Stimulated activated CD4-positive, alpha-beta T cell treated with anti-CD3 and anti-CD28 coated beads, Interleukin-12 subunit alpha, Interleukin-12 subunit beta, amount 100 ng/mL, for 48 hours (primary cell): ENCODE measurements at regions not wholly inside any gene's neighbourhood (a gene's known extent, or its start where the extent isn't known, plus 50 kb on each side); places are given as distances from the start of the nearest gene placed in this dataset.

ENCODE experiments used
- DNase-seq, 3 donors: peaks; one replicate each; pipeline ENCODE4 v3.0.0-alpha.2; 2020; ENCODE audit warnings: low read depth in 2 of 3, low spot score in 1 of 3

DNA sequence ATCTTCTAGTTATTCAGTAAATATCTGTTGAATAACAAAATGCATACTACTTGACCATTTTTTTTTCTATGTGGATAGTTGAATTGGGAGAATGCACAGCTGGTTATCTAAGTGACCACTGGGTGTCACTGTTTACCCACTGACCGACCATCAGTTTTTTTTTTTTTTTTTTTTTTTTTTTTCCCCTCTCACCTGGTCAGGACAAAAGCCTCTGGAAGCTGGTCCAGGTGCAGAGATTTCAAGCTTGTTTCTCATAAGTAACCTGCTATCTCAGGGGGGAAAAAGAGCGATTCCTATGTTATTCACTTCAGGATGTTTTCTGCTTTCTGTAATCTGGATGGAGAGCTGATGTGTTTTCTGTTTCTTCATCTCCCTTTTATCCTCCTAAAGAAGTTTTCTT, 256.0 kb downstream of the DCDC2C start:
- DNase-seq = no peak

DNA sequence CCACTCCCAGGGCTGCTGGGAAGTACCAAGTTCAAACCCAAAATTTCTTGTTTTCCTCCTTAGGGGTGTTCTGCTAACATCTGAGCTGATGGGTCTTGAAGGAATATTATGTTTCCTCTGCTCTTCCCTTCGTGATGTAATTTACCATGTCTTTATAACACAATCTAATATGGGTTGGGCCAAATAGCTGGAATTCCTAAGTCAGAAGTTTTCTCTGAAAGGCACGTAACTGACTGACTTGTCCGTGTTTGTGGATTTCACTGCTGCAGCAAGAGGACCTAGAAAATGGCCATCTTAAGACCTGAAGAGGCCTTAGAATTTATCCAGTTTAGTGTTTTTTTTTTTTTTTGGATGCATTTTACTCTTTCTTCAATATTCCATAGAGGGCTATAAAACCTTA, 256.7 kb downstream of the DCDC2C start:
- no peak for DNase-seq

DNA sequence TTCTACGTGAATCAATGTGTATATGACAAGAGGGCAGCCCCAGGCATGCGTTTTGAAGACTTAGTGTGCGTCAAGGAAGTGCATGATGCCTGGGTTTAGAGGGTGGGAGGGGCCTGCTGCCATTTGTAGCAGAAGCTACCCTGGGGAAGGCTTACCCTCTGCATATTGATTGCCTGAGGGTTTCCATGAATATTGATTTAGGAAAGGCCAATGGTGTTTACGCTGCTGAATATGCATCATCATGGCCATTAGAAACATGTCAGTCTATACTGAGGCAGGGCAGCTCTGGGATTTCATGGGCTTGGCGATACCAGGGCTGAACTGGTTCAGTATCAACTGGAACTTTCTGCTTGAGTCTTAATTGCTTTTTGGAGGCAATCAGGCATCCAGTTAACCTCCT, 259.3 kb downstream of the DCDC2C start:
- DNase-seq = no peak

DNA sequence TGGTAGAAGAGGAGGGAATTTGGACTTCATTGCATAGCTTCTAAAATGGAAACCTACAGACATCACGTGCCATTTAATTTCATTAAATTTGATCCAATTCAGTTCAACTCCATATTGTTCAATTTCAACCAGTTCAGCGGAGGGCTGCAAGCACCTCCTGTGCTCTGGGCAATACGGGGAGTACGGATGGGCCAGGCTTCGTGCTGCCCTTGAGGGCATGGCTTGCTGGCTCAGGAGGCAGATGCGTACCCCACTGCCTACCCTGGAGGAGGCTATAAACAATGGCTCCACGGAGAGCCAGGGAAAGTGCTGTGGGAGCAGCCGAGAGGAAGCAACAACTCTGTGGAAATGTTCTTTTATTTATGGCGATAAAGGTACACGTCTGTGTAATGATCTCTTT, 261.8 kb downstream of the DCDC2C start:
- DNase-seq = no peak

DNA sequence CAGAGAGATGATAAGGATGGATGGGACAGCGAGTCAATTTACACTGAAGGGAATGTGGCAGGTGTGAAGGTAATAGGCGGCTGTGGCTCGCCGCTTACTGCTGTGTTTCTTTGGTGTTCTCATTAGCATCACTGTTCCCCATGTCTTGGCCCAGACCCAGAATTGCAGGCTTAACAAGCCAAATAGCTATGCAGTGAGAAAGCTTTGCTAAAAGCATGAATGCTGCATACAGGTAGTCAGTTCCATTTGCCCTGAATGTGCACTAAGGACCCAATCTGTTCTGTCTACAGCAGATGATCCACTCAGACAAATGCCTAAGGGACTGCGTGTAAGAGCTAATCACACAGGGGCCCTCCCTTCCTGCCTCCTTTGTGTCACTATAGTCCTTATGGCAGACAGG, 262.6 kb downstream of the DCDC2C start:
- DNase-seq = no peak

DNA sequence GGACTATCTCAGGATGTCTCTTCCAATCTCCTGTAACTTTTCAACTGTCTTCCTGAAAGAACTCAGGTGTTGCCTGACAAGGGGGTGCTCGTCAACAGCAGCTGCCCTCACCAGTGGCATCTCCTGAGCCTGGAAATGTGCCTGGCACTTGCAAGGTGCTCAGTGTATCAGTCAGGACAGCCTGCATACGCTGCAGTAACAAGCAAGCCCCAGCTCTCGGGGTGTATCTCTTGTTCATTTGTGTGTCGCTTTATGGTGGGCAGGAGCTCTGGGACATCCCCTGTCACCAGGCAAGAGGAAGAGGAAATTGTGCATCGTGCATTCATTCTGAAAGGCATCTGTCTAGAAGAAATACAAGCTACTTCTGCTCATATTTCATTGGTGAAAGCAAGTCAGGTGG, 263.1 kb downstream of the DCDC2C start:
- no peak for DNase-seq

DNA sequence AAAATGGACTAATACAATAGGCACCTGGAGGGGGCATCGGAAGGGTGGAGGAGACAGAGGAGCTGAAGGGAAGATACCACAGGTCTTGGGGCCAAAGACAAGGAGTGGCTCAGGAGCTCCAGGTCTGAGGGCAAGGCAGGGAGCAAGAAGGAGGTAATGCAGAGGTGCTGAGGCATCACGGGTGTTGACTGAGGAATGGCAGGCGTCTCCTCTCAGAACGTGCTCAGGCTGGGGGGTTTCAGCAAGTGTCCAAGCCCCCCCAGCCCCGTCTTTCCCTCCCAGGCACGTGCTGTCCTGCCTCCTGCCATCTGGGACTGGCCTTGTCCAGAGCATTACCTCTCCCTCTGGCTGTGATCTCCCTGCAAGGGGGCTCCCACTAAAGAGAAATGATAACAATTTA, 265.4 kb downstream of the DCDC2C start:
- DNase-seq = no peak

DNA sequence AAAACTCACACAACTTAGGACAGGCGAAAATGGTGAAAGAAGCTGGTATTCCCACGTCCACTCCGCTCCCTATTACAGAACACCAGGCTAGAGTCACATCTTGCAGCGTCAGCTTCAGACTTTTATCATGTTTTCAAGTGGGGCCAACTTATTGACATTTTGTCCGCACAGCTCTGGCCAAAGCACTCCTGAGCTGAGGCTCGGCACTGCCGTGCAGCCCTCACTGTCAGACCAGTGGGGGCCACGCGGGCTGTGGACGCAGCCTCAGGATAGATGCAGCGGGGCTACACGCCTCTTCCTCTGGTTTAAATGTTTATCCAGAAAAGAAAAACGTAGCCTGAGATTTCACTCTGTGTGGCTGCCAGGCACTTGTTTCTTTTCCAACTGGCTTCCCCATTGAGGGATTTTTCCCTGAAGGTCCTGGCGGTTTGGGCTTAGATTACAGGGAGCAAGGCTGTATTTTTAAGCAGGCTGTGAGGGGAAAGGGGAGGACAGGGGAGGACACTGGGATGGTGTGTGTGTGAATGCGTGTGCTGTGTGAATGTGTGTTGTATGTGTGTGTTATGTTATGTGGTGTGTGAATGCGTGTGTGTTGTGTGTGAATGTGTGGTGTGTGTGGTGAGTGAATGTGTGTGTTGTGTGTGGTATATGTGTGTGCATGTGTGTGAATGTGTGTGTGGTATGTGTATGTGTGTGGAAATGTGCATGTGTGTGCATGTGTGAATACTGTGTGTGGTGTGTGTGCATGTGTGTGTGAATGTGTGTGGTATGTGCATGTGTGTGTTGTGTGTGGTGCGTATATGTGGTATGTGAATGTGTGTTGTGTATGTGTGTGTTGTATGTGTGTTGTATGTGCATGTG, 267.6 kb downstream of the DCDC2C start:
- DNase-seq = no peak

DNA sequence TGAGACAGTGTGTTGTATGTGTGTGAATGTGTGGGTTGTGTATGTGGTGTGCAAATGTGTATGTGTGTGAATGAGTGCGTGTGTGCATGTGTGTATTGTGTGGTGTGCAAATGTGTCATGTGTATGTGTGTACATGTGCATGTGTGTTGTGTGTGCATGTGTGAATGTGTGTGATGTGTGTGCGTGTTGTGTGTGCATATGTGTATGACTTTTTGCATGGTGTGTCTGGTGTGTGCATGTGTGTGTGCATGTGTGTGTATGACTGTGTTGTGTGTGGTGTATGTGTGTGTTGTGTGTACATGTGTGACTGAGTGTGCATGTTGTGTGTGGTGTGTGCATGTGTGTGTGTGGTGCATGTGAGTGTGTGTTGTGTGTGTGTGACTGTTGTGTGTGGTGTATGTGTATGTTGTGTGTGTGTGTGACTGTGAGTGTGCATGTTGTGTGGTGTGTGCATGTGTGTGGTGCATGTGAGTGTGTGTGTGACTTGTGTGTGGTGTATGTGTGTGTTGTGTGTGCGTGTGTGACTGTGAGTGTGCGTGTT, 268.3 kb downstream of the DCDC2C start:
- no peak for DNase-seq

DNA sequence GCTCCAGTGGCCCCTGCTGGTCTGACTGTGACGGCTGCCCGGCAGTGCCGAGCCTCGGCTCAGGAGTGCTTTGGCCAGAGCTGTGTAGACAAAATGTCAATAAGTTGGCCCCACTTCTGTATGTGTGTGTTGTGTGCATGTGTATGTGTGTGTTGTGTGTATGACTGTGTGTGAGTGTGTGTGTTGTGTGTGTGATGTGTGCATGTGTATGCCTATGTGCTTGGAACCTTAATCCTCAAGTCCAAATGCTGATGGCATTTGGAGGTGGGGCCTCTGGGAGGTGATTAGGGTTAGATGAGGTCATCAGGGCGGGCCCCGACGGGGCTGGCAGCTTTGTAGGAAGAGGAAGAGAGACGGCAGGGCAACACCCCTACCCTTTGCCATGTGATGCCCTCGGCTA, 269.0 kb downstream of the DCDC2C start:
- no peak for DNase-seq

DNA sequence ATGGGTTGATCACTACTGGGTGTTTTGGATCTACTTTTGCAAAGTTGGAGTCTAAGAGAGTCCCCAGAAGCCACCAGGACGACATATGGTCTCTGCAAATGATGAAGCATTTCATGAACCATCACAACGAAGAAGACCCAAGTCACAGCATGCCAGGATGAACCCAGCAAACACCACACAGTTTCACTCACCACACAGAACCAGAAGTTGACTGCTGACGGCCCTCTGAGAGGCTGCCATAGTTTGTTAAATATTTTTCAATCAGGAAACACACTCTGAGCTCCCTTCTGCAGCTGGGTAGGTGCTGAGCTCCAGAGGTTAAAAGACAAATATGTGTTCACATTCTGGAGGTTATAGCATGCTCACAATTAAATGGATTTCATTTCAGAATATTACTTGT, 271.4 kb downstream of the DCDC2C start:
- no peak for DNase-seq

DNA sequence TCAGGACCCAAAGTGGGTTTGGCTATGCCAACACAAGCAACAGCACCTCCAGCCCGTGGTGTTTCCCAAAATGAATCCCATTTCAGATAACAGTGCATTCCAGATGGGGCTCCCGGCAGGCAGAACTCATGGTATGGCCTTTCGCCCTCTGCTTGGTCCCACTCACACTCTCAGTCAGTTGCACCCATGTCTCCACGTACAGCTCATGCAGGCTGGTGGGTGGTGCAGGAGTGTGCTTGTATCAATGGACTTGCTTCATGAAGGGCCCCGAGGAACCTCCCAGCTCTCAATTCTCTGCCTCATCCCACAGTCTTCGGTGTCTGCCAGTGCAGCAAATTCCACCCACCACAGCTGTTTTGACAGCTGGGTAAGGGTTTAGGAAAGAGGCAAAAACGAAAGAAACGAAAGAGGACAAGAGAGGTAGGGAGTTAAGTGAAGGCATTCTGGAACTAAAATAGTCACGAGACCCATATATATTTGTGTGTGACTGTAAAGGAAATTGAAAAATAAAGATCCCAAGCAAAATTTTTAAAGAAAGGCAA, 278.1 kb downstream of the DCDC2C start:
- DNase-seq = no peak

DNA sequence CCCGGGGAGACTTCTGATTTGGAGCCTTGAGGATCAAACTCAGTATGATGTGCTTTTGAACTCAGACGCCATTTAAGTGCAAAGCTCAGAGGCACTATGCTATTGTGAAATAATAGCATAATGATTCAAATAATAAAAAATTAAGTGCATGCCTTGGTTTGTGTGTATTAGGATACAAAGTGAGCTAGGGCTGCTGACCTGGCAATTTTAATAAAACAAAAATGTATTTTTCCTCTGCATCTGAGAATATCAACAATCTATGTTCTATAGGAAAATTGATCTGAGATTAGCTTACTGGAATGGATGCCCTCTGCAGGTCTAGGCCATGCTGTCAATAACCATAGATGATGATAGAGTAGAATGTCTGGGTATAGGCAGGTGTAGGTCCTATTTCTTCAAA, 278.8 kb downstream of the DCDC2C start:
- DNase-seq = no peak

DNA sequence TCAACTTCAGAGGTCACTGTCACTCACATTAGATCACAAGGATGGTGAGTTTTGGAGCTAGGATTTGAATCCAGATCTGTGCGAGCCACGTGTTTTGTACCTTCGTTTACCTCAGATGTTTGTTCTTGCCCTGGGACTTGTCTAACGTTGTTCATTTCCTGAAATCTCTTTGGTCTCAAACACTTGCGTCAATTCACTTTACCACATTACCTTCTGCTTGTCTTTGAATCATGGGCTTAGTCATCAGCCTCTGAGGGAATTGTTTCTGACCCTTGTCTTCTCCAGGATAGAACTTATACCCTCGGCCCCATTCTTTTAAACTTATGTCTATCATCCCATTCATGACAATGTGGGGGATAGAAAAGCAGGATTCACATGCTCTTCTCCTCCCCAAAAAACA, 282.7 kb downstream of the DCDC2C start:
- DNase-seq = no peak

DNA sequence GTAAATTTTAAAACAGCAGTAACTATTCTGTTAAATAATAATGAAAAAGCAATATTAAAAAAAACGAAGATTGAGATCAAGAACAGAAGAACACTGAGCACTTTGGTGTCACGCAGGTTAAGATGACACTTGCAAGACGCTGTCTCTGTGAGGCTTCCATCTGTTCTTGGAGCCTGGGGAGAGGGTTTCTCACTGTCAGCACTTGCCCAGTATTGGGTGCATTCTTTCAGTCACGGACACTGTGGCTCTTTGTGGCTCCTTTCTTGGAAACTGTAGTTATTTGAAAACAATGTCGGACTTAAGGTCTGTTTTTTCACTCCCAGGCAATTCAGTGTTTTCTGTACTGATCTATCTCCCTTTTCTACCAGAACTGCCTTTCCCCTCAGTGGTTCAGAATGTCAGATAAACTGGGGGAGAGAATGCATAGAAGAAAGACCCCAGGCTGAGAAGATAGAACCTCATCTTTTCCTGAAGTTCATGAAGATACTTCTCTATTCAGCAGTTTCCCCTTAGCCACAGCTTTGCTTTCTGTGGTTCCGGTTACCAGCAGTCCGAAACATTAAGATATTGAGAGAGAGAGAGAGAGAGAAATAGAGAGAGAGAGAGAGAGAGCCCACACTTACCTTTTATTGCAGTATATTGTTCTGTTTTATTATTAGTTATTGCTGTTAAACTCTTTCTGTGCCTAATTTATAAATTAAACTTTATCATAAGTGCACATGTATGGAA, 283.3 kb downstream of the DCDC2C start:
- no peak for DNase-seq

DNA sequence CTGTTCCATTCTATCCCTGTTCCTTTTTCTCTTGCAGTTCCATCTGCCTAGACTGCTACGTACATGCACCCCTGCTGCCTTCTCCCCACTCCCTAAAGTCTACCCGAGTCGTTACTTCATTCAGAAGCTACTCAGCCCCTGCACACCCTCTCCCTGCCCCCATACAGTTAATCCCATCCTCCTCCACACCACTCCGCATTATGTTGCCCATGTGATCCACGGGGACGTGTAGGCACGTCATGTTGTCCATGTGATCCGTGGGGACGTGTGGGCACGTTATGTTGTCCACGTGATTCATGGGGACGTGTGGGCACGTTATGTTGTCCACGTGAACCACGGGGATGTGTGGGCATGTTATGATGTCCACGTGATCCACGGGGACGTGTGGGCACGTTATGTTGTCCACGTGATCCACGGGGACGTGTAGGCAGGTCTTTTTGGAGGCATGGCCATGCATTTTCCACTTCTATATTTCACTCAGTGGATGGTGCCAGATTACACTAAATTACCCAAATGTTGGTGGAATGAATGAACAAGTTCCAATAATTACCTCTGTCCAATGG, 299.5 kb downstream of the DCDC2C start:
- DNase-seq = no peak

DNA sequence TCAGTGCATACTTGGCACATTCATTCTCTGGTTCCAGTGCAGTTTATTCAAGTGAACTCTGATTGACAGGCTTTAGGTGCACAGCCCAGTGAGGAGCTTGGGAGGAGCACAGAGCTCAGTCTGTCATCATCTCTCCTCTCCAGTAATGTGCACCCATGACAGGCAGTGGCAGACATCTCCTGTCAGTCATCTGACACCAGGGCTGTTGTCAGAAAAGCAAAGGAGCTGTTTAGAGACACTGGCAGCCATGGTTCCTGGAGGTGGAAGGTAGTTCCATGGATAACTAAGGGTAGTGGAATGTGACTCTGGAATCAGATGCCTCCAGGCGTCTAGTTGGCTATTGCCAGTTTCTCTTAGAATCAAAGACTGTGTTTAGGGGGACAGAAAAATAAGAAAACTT, 308.8 kb downstream of the DCDC2C start:
- DNase-seq = no peak

DNA sequence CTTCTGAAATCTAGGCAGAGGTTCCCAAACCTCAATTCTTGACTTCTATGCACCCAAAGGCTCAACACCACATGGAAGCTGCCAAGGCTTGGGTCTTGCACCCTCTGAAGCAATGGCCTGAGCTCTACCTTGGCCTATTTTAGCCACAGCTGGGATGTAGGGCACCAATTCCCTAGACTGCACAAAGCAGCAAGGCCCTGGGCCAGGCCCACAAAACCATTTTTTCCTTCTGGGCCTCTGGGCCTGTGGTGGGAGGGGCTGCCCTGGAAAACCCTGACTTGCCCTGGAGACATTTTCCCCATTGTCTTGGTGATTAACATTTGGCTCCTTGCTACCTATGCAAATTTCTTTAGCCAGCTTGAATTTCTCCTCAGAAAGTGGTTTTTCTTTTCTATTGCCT, 315.2 kb downstream of the DCDC2C start:
- no peak for DNase-seq

DNA sequence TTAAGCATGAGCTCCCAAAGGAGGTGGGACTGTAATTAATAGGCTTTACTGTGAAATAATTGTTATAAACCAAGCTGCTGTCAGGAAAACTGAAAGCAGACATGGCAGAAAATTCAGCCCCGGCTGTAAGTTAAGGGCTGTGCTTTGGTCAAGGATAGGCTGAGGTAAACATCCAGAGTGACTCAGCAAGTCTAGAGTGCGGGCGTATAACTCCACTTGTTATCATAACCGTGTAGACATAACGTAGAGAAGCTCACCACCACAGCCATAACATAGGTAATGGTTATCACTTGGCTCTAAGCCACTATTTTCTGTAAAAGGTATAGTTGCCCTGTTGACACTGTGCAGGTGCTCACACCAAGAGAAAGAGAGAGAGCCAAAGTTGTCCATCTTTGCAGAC, 316.8 kb downstream of the DCDC2C start:
- DNase-seq = no peak

DNA sequence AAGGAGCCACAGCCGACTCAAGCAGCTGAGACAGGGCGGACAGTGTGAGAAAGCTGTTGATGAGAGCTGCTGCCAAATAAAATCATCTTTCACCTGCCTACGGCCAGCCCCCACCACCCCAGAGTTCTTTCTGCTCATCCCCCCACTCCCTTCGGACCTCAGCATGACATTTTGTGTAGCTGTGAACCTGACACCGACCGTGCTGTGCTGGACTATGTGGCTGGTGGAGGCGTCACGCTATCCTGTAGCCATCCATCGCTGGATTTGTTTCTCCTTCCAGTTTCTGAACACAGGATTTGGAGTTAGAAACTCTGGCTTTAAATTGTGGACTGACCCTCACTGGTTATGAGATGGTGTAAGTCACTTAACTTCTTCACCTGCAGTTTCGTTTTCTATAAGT, 317.3 kb downstream of the DCDC2C start:
- DNase-seq = no peak

DNA sequence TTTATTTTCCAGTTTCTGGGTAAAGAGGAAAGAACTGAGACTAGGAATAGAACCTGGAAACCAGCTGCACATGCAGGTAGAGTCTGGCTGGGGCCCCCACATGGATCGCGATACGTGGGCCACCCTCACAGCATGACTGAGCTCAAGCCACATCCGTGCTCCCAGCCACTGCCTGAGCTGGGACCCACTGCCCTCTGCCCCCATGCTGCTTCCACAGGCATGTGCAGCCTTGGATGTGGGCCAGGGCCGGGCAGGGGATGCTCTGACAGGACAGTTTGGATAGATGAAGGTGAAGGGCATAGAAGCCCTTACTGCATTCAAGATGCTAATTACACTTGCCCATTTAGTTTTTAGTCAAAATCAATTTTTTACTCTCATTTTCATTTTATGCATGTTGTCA, 321.2 kb downstream of the DCDC2C start:
- no peak for DNase-seq

DNA sequence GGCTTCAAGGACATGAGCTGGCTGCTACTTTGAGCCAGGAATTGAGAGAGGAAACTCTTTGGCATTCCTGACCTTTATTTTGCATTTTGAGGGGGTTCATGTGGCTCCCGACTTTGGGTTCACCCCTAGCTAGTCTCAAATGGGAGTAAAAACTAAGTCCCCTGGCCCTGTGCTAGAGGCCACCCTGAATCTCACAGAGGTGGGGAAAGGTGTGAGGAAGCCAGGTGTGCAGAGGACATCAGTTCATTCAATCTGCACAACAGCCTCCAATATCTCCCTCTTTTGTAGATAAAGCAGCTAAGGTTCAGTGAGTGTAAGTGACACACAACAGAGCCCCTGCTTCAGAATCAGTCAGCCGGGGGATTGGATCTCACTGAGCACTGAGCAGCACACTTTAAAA, 325.7 kb downstream of the DCDC2C start:
- DNase-seq = no peak
